ENCODE measurements at regions not wholly inside any gene's neighbourhood (a gene's known extent, or its start where the extent isn't known, plus 50 kb on each side); places are given as distances from the start of the nearest gene placed in this dataset.
"Not testable (repeated sequence)": the region's sequence is repeated elsewhere in the genome, so short reads cannot be mapped to it uniquely, and the experiment has no call there.

GRCh38 chr2:83795777-83796176 lies 663.3 kb downstream of the SUCLG1 start:
- no peaks in the 10 kb centered on the region for H3K4me1 Mint-ChIP-seq
- no peaks in the 10 kb centered on the region for H3K27me3 Mint-ChIP-seq
- H3K4me3 Mint-ChIP-seq = no peak overlapping the region
- H3K27ac Mint-ChIP-seq = no peak overlapping the region
- H3K36me3 Mint-ChIP-seq = no peaks in the 10 kb centered on the region
- peaks cover 0 to 4% (median 0%) of the 10 kb centered on the region in 3 donors for H3K9me3 Mint-ChIP-seq

GRCh38 chr2:83790467-83790866 lies 668.6 kb downstream of the SUCLG1 start:
- H3K4me3 Mint-ChIP-seq = not testable (repeated sequence)

GRCh38 chr2:83789674-83790073 lies 669.4 kb downstream of the SUCLG1 start:
- H3K4me1 Mint-ChIP-seq, H3K36me3 Mint-ChIP-seq, H3K27ac Mint-ChIP-seq, H3K4me3 Mint-ChIP-seq, H3K27me3 Mint-ChIP-seq, H3K9me3 Mint-ChIP-seq: not testable (repeated sequence)

More at GRCh38 chr2:83790467-83790866, 668.6 kb downstream of the SUCLG1 start:
- not testable (repeated sequence) for H3K4me1 Mint-ChIP-seq, H3K27me3 Mint-ChIP-seq, H3K9me3 Mint-ChIP-seq, H3K27ac Mint-ChIP-seq, H3K36me3 Mint-ChIP-seq

- H3K9me3 Mint-ChIP-seq, H3K36me3 Mint-ChIP-seq, H3K4me3 Mint-ChIP-seq, H3K27me3 Mint-ChIP-seq, H3K4me1 Mint-ChIP-seq: not testable (repeated sequence)
- peak overlapping the region in 1 of 3 donors; percentile 81 for H3K27ac Mint-ChIP-seq
Measured at GRCh38 chr2:83788938-83789566, 670.0 kb downstream of the SUCLG1 start.

GRCh38 chr2:83787189-83787588 lies 671.9 kb downstream of the SUCLG1 start:
- H3K27me3 Mint-ChIP-seq = no peaks in the 10 kb centered on the region
- no peaks in the 10 kb centered on the region for H3K36me3 Mint-ChIP-seq
- no peak overlapping the region for H3K27ac Mint-ChIP-seq
- H3K9me3 Mint-ChIP-seq = peaks cover 0 to 4% (median 0%) of the 10 kb centered on the region in 3 donors
- no peak overlapping the region for H3K4me3 Mint-ChIP-seq
- no peaks in the 10 kb centered on the region for H3K4me1 Mint-ChIP-seq

- peaks cover 4% of the 10 kb centered on the region for H3K36me3 Mint-ChIP-seq
- no peaks in the 10 kb centered on the region for H3K27me3 Mint-ChIP-seq
- peaks cover 0 to 15% (median 2%) of the 10 kb centered on the region in 3 donors for H3K9me3 Mint-ChIP-seq
- no peak overlapping the region for H3K4me3 Mint-ChIP-seq
- no peak overlapping the region for H3K27ac Mint-ChIP-seq
- no peaks in the 10 kb centered on the region for H3K4me1 Mint-ChIP-seq
Measured at GRCh38 chr2:83786140-83786539, 672.9 kb downstream of the SUCLG1 start.

- Mint-ChIP-seq H3K36me3 (peaks cover 4% of the 10 kb centered on the region), H3K27ac (no peak overlapping the region), H3K4me1 (no peaks in the 10 kb centered on the region), H3K9me3 (peaks cover 2 to 17% (median 2%) of the 10 kb centered on the region in 3 donors), H3K4me3 (no peak overlapping the region), H3K27me3 (no peaks in the 10 kb centered on the region)
Measured at GRCh38 chr2:83784947-83785346, 674.1 kb downstream of the SUCLG1 start.

- H3K4me1 Mint-ChIP-seq = no peaks in the 10 kb centered on the region
- H3K27me3 Mint-ChIP-seq = no peaks in the 10 kb centered on the region
- no peak overlapping the region for H3K27ac Mint-ChIP-seq
- H3K36me3 Mint-ChIP-seq = peaks cover 4% of the 10 kb centered on the region
- no peak overlapping the region for H3K4me3 Mint-ChIP-seq
- peaks cover 2 to 17% (median 2%) of the 10 kb centered on the region in 3 donors for H3K9me3 Mint-ChIP-seq
Measured at GRCh38 chr2:83784315-83784714, 674.8 kb downstream of the SUCLG1 start.

- H3K9me3 Mint-ChIP-seq = peaks cover 2 to 16% (median 5%) of the 10 kb centered on the region in 3 donors
- no peaks in the 10 kb centered on the region for H3K4me1 Mint-ChIP-seq
- no peak overlapping the region for H3K27ac Mint-ChIP-seq
- H3K27me3 Mint-ChIP-seq = no peaks in the 10 kb centered on the region
- H3K36me3 Mint-ChIP-seq = peaks cover 4% of the 10 kb centered on the region
- no peak overlapping the region for H3K4me3 Mint-ChIP-seq
Measured at GRCh38 chr2:83782122-83782521, 677.0 kb downstream of the SUCLG1 start.

- no peaks in the 10 kb centered on the region for H3K4me1 Mint-ChIP-seq
- no peak overlapping the region for H3K27ac Mint-ChIP-seq
- no peaks in the 10 kb centered on the region for H3K27me3 Mint-ChIP-seq
- peaks cover 3% of the 10 kb centered on the region for H3K36me3 Mint-ChIP-seq
- H3K9me3 Mint-ChIP-seq = peaks cover 4 to 27% (median 6%) of the 10 kb centered on the region in 3 donors
- no peak overlapping the region for H3K4me3 Mint-ChIP-seq
Measured at GRCh38 chr2:83764447-83765005, 694.6 kb downstream of the SUCLG1 start.

GRCh38 chr2:83757329-83757728 lies 701.8 kb downstream of the SUCLG1 start:
- Mint-ChIP-seq H3K4me3 (no peak overlapping the region), H3K9me3 (peaks cover 0 to 22% (median 8%) of the 10 kb centered on the region in 3 donors), H3K27me3 (no peaks in the 10 kb centered on the region), H3K36me3 (peaks cover 3% of the 10 kb centered on the region), H3K27ac (no peak overlapping the region), H3K4me1 (no peaks in the 10 kb centered on the region)

- no peaks in the 10 kb centered on the region for H3K4me1 Mint-ChIP-seq
- peaks cover 3% of the 10 kb centered on the region for H3K36me3 Mint-ChIP-seq
- no peaks in the 10 kb centered on the region for H3K27me3 Mint-ChIP-seq
- H3K27ac Mint-ChIP-seq = no peak overlapping the region
- H3K9me3 Mint-ChIP-seq = peaks cover 0 to 21% (median 9%) of the 10 kb centered on the region in 3 donors
- H3K4me3 Mint-ChIP-seq = no peak overlapping the region
Measured at GRCh38 chr2:83756219-83756618, 702.9 kb downstream of the SUCLG1 start.

- Mint-ChIP-seq H3K27me3 (no peaks in the 10 kb centered on the region), H3K9me3 (peaks cover 2 to 10% (median 7%) of the 10 kb centered on the region in 3 donors), H3K4me1 (no peaks in the 10 kb centered on the region), H3K27ac (no peak overlapping the region), H3K36me3 (no peaks in the 10 kb centered on the region), H3K4me3 (no peak overlapping the region)
Measured at GRCh38 chr2:83747141-83747540, 711.9 kb downstream of the SUCLG1 start.

GRCh38 chr2:83744855-83745254 lies 714.2 kb downstream of the SUCLG1 start:
- no peaks in the 10 kb centered on the region for H3K36me3 Mint-ChIP-seq
- peaks cover 2 to 23% (median 7%) of the 10 kb centered on the region in 3 donors for H3K9me3 Mint-ChIP-seq
- H3K27me3 Mint-ChIP-seq = no peaks in the 10 kb centered on the region
- H3K4me1 Mint-ChIP-seq = no peaks in the 10 kb centered on the region
- H3K4me3 Mint-ChIP-seq = no peak overlapping the region
- H3K27ac Mint-ChIP-seq = no peak overlapping the region

- H3K9me3 Mint-ChIP-seq = peaks cover 2 to 26% (median 7%) of the 10 kb centered on the region in 3 donors
- H3K27me3 Mint-ChIP-seq = no peaks in the 10 kb centered on the region
- H3K27ac Mint-ChIP-seq = no peak overlapping the region
- H3K4me1 Mint-ChIP-seq = no peaks in the 10 kb centered on the region
- no peak overlapping the region for H3K4me3 Mint-ChIP-seq
- no peaks in the 10 kb centered on the region for H3K36me3 Mint-ChIP-seq
Measured at GRCh38 chr2:83742117-83742782, 716.8 kb downstream of the SUCLG1 start.

GRCh38 chr2:83730223-83730622 lies 728.9 kb downstream of the SUCLG1 start:
- Mint-ChIP-seq H3K27ac (no peak overlapping the region), H3K4me1 (no peaks in the 10 kb centered on the region), H3K36me3 (no peaks in the 10 kb centered on the region), H3K9me3 (peaks cover 1 to 8% (median 5%) of the 10 kb centered on the region in 3 donors), H3K4me3 (no peak overlapping the region), H3K27me3 (no peaks in the 10 kb centered on the region)
